Calu3 (cell line): ENCODE measurements at regions not wholly inside any gene's neighbourhood (a gene's known extent, or its start where the extent isn't known, plus 50 kb on each side); places are given as distances from the start of the nearest gene placed in this dataset.

Source experiments
- BruUV-seq: library from RNA; stranded (reverse); fragments of 400-500 nt; replicated peaks from 2 replicates; lab custom pipeline; 2021; lab: Mats Ljungman, UMichigan
- CTCF ChIA-PET: fragments of 300-600 bp; sonication (Branson Sonifier 250); formaldehyde crosslinking; loops from one replicate; lab custom pipeline; 2022; ENCODE audit warnings: antibody characterized with exemption; lab: Charles Lee
- DNase-seq: peaks from one replicate; pipeline ENCODE4 v3.0.0; 2022
- H3K27ac Mint-ChIP-seq: one replicate; pipeline ENCODE4 v1.8.0; 2022; ENCODE audit warnings: mixed read lengths; ENCODE audit not compliant: unreplicated experiment
- H3K27me3 Mint-ChIP-seq: one replicate; pipeline ENCODE4 v1.8.0; 2022; ENCODE audit warnings: mixed read lengths; ENCODE audit not compliant: unreplicated experiment
- H3K36me3 Mint-ChIP-seq: one replicate; pipeline ENCODE4 v1.8.0; 2022; ENCODE audit warnings: mild to moderate bottlenecking, moderate library complexity, mixed read lengths; ENCODE audit not compliant: insufficient read depth, unreplicated experiment
- H3K4me1 Mint-ChIP-seq: one replicate; pipeline ENCODE4 v1.8.0; 2022; ENCODE audit warnings: mild to moderate bottlenecking, low read depth, mixed read lengths; ENCODE audit not compliant: unreplicated experiment
- H3K4me3 Mint-ChIP-seq: one replicate; pipeline ENCODE4 v1.8.0; 2022; ENCODE audit warnings: mild to moderate bottlenecking, low read depth, moderate library complexity, mixed read lengths; ENCODE audit not compliant: unreplicated experiment
- H3K9me3 Mint-ChIP-seq: one replicate; pipeline ENCODE4 v1.8.0; 2022; ENCODE audit warnings: low read depth, mixed read lengths; ENCODE audit not compliant: unreplicated experiment
- CTCF ChIP-seq: fragments of 200-600 bp; IDR thresholded peaks from one replicate; pipeline ENCODE4 v1.8.0; 2022; ENCODE audit warnings: antibody characterized with exemption; ENCODE audit not compliant: unreplicated experiment
- intact Hi-C: fragments of 100-400 bp; cut with micrococcal nuclease; formaldehyde crosslinking; loops from one replicate; pipeline ENCODE4 v1.10.0; 2022; ENCODE audit not compliant: unreplicated experiment

GRCh38 chr10:2791774-2792443, 275.4 kb upstream of the PFKP start:
- H3K27me3 Mint-ChIP-seq = peaks cover 24% of the 10 kb centered on the region
- no peak overlapping the region for H3K4me3 Mint-ChIP-seq
- intact Hi-C loops = no loop called here
- H3K4me1 Mint-ChIP-seq = no peaks in the 10 kb centered on the region
- no peaks in the 10 kb centered on the region for H3K36me3 Mint-ChIP-seq
- H3K9me3 Mint-ChIP-seq = peaks cover 5% of the 10 kb centered on the region
- H3K27ac Mint-ChIP-seq = no peak overlapping the region
- CTCF ChIA-PET = no interaction called here
- BruUV-seq = no TSS peak
- DNase-seq = no peak
- no peak for TF ChIP-seq CTCF

GRCh38 chr10:2790396-2791188, 276.8 kb upstream of the PFKP start:
- no peak for TF ChIP-seq CTCF
- intact Hi-C loops = no loop called here
- Mint-ChIP-seq H3K27ac (no peak overlapping the region), H3K9me3 (peaks cover 5% of the 10 kb centered on the region), H3K4me3 (no peak overlapping the region), H3K27me3 (peaks cover 24% of the 10 kb centered on the region), H3K4me1 (no peaks in the 10 kb centered on the region), H3K36me3 (no peaks in the 10 kb centered on the region)
- CTCF ChIA-PET = no interaction called here
- no peak for DNase-seq
- no TSS peak for BruUV-seq

GRCh38 chr10:2786251-2786650, 281.1 kb upstream of the PFKP start:
- BruUV-seq = no TSS peak

GRCh38 chr10:2784766-2785165, 282.6 kb upstream of the PFKP start:
- intact Hi-C loops = no loop called here
- H3K4me3 Mint-ChIP-seq = no peak overlapping the region
- no peaks in the 10 kb centered on the region for H3K4me1 Mint-ChIP-seq
- CTCF ChIA-PET = interaction anchor here (0.7 kb wide), 1 partner anchor 578 kb away, joined by 4 read pairs; no protein-coding TSS in a partner anchor
- no peak for DNase-seq
- BruUV-seq = no TSS peak
- H3K27me3 Mint-ChIP-seq = peaks cover 39% of the 10 kb centered on the region
- H3K27ac Mint-ChIP-seq = no peak overlapping the region
- H3K9me3 Mint-ChIP-seq = peaks cover 2% of the 10 kb centered on the region
- no peak for TF ChIP-seq CTCF
- no peaks in the 10 kb centered on the region for H3K36me3 Mint-ChIP-seq

More at GRCh38 chr10:2786251-2786650, 281.1 kb upstream of the PFKP start:
- Mint-ChIP-seq H3K36me3 (no peaks in the 10 kb centered on the region), H3K4me3 (no peak overlapping the region), H3K9me3 (peaks cover 2% of the 10 kb centered on the region), H3K4me1 (no peaks in the 10 kb centered on the region), H3K27me3 (peaks cover 39% of the 10 kb centered on the region), H3K27ac (no peak overlapping the region)
- DNase-seq = no peak
- CTCF ChIA-PET = no interaction called here
- intact Hi-C loops = no loop called here
- no peak for TF ChIP-seq CTCF
